Astrocyte (in vitro differentiated cells and primary cell): ENCODE measurements at regions not wholly inside any gene's neighbourhood (a gene's known extent, or its start where the extent isn't known, plus 50 kb on each side); places are given as distances from the start of the nearest gene placed in this dataset.

ENCODE experiments used
- DNase-seq: peaks from one replicate; pipeline ENCODE4 v3.0.0-alpha.2; 2010; ENCODE audit warnings: low read depth
- FAIRE-seq: peaks from 2 replicates; lab custom pipeline; 2011; peaks lifted over from hg19 to GRCh38; lab: Jason Lieb, UNC
- H2AFZ ChIP-seq: 2 replicates; pipeline ENCODE4 v1.6.0; 2012; ENCODE audit warnings: low read depth, low read length, inconsistent platforms
- H3K27ac ChIP-seq: 2 replicates; pipeline ENCODE4 v1.5.1; 2011; ENCODE audit warnings: low read depth, low read length, inconsistent platforms
- H3K27me3 ChIP-seq: 2 replicates; pipeline ENCODE4 v1.6.0; 2011; ENCODE audit warnings: low read length, inconsistent platforms; ENCODE audit not compliant: insufficient read depth
- H3K36me3 ChIP-seq: 2 replicates; pipeline ENCODE4 v1.5.1; 2011; ENCODE audit warnings: low read length, inconsistent platforms; ENCODE audit not compliant: insufficient read depth
- H3K4me1 ChIP-seq: 2 replicates; pipeline ENCODE4 v1.5.1; 2011; ENCODE audit warnings: low read length, inconsistent platforms; ENCODE audit not compliant: insufficient read depth
- H3K4me2 ChIP-seq: 2 replicates; pipeline ENCODE4 v1.6.0; 2012; ENCODE audit warnings: low read length, inconsistent platforms
- H3K4me3 ChIP-seq: 2 replicates; pipeline ENCODE4 v1.5.1; 2011; ENCODE audit warnings: low read depth, mild to moderate bottlenecking, low read length, inconsistent platforms; ENCODE audit not compliant: insufficient read depth
- H3K79me2 ChIP-seq: 2 replicates; pipeline ENCODE4 v1.6.0; 2012; ENCODE audit warnings: mild to moderate bottlenecking, low read length, inconsistent platforms; ENCODE audit not compliant: insufficient read depth
- H3K9ac ChIP-seq: 2 replicates; pipeline ENCODE4 v1.6.0; 2012; ENCODE audit warnings: mild to moderate bottlenecking, low read length, inconsistent platforms
- H3K9me3 ChIP-seq: 2 replicates; pipeline ENCODE4 v1.5.1; 2012; ENCODE audit warnings: low read depth, mild to moderate bottlenecking, low read length, inconsistent platforms; ENCODE audit not compliant: insufficient read depth
- H4K20me1 ChIP-seq: 2 replicates; pipeline ENCODE4 v1.6.0; 2012; ENCODE audit warnings: low read length, inconsistent platforms; ENCODE audit not compliant: insufficient read depth
- H3K27ac Mint-ChIP-seq: one replicate; pipeline ENCODE4 v1.8.0; 2021; ENCODE audit warnings: mild to moderate bottlenecking, mixed read lengths; ENCODE audit not compliant: unreplicated experiment
- H3K27me3 Mint-ChIP-seq: one replicate; pipeline ENCODE4 v1.8.0; 2021; ENCODE audit warnings: low read depth, mixed read lengths; ENCODE audit not compliant: unreplicated experiment
- H3K36me3 Mint-ChIP-seq: one replicate; pipeline ENCODE4 v1.8.0; 2021; ENCODE audit warnings: low read depth, mixed read lengths; ENCODE audit not compliant: unreplicated experiment
- H3K4me1 Mint-ChIP-seq: one replicate; pipeline ENCODE4 v1.8.0; 2021; ENCODE audit warnings: low read depth, mixed read lengths; ENCODE audit not compliant: unreplicated experiment
- H3K4me3 Mint-ChIP-seq: one replicate; pipeline ENCODE4 v1.8.0; 2021; ENCODE audit warnings: mild to moderate bottlenecking, moderate library complexity, mixed read lengths; ENCODE audit not compliant: unreplicated experiment
- H3K9me3 Mint-ChIP-seq: one replicate; pipeline ENCODE4 v1.8.0; 2021; ENCODE audit warnings: mild to moderate bottlenecking, mixed read lengths; ENCODE audit not compliant: unreplicated experiment
- EZH2 ChIP-seq: IDR thresholded peaks from 2 replicates; pipeline ENCODE4 v1.6.1; 2012; ENCODE audit warnings: mild to moderate bottlenecking, low read length, inconsistent platforms; ENCODE audit not compliant: insufficient read depth
- TF ChIP-seq, protein P1 (sequence below): IDR thresholded peaks from 2 replicates; pipeline ENCODE4 v1.5.1; 2011; ENCODE audit warnings: low read depth, mild to moderate bottlenecking, inconsistent platforms, low read length, moderate library complexity; ENCODE audit not compliant: insufficient read depth

GRCh38 chr22:49710746-49711145 is 116.9 kb downstream of the BRD1 start:
- Mint-ChIP-seq H3K4me1 (no peaks in the 10 kb centered on the region), H3K4me3 (no peak overlapping the region), H3K36me3 (no peaks in the 10 kb centered on the region), H3K9me3 (no peaks in the 10 kb centered on the region), H3K27ac (no peak overlapping the region), H3K27me3 (peaks cover 71% of the 10 kb centered on the region)
- H2AFZ ChIP-seq, result no peak overlapping the region
- H3K4me2 ChIP-seq, result no peak overlapping the region
- peaks cover 4% of the 10 kb centered on the region for H3K9me3 ChIP-seq
- no peak overlapping the region for H3K9ac ChIP-seq
- TF ChIP-seq, protein P1, sequence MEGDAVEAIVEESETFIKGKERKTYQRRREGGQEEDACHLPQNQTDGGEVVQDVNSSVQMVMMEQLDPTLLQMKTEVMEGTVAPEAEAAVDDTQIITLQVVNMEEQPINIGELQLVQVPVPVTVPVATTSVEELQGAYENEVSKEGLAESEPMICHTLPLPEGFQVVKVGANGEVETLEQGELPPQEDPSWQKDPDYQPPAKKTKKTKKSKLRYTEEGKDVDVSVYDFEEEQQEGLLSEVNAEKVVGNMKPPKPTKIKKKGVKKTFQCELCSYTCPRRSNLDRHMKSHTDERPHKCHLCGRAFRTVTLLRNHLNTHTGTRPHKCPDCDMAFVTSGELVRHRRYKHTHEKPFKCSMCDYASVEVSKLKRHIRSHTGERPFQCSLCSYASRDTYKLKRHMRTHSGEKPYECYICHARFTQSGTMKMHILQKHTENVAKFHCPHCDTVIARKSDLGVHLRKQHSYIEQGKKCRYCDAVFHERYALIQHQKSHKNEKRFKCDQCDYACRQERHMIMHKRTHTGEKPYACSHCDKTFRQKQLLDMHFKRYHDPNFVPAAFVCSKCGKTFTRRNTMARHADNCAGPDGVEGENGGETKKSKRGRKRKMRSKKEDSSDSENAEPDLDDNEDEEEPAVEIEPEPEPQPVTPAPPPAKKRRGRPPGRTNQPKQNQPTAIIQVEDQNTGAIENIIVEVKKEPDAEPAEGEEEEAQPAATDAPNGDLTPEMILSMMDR, result no peak
- TF ChIP-seq EZH2, result no peak
- H3K4me3 ChIP-seq, result no peak overlapping the region
- DNase-seq, result no peak
- no peak overlapping the region for H3K27ac ChIP-seq
- FAIRE-seq, result no peak
- H3K4me1 ChIP-seq, result no peaks in the 10 kb centered on the region
- no peaks in the 10 kb centered on the region for H4K20me1 ChIP-seq
- H3K27me3 ChIP-seq, result no peaks in the 10 kb centered on the region
- no peaks in the 10 kb centered on the region for H3K79me2 ChIP-seq
- H3K36me3 ChIP-seq, result no peaks in the 10 kb centered on the region

GRCh38 chr22:49709464-49709863 is 118.2 kb downstream of the BRD1 start:
- DNase-seq (no peak), FAIRE-seq (no peak)
- H3K27me3 ChIP-seq, result no peaks in the 10 kb centered on the region
- H2AFZ ChIP-seq, result no peak overlapping the region
- Mint-ChIP-seq H3K4me3 (no peak overlapping the region), H3K27ac (no peak overlapping the region), H3K27me3 (peaks cover 65% of the 10 kb centered on the region), H3K9me3 (no peaks in the 10 kb centered on the region), H3K4me1 (no peaks in the 10 kb centered on the region), H3K36me3 (no peaks in the 10 kb centered on the region)
- no peaks in the 10 kb centered on the region for H3K4me1 ChIP-seq
- H3K36me3 ChIP-seq, result no peaks in the 10 kb centered on the region
- peaks cover 4% of the 10 kb centered on the region for H3K9me3 ChIP-seq
- H3K27ac ChIP-seq, result no peak overlapping the region
- no peak overlapping the region for H3K4me3 ChIP-seq
- no peaks in the 10 kb centered on the region for H3K79me2 ChIP-seq
- H3K9ac ChIP-seq, result no peak overlapping the region
- H3K4me2 ChIP-seq, result no peak overlapping the region
- H4K20me1 ChIP-seq, result no peaks in the 10 kb centered on the region
- TF ChIP-seq, protein P1, result no peak
- no peak for TF ChIP-seq EZH2

DNA sequence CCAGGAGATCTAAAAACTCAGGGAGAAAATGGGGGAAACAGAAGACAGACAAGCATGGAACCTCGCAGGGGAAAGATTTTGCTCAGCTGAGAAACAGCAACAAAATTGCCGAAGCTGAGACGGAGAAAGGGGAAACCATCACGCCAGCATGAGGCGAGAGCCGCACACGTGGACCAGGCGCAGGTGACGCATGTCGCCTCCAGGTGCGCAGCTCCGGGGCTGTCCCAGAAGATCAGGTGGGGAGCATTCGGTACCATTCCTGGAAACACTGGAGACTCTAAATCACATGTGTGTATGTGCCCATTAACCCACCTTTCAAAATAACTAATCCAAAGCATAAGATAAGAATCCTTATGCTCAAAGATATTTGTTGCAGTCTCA is 121.7 kb downstream of the BRD1 start:
- peaks cover 5% of the 10 kb centered on the region for H3K9me3 Mint-ChIP-seq
- H3K27me3 Mint-ChIP-seq, result peaks cover 42% of the 10 kb centered on the region
- FAIRE-seq, result no peak
- Histone ChIP-seq H3K4me1 (no peaks in the 10 kb centered on the region), H3K4me3 (no peak overlapping the region), H3K27ac (no peak overlapping the region), H4K20me1 (no peaks in the 10 kb centered on the region), H3K36me3 (no peaks in the 10 kb centered on the region), H3K4me2 (no peak overlapping the region), H3K9me3 (peaks cover 7% of the 10 kb centered on the region), H3K79me2 (no peaks in the 10 kb centered on the region), H2AFZ (no peak overlapping the region), H3K27me3 (no peaks in the 10 kb centered on the region), H3K9ac (no peak overlapping the region)
- no peak for DNase-seq
- H3K4me1 Mint-ChIP-seq, result no peaks in the 10 kb centered on the region
- no peak overlapping the region for H3K4me3 Mint-ChIP-seq
- TF ChIP-seq EZH2, result no peak
- TF ChIP-seq, protein P1, result no peak
- H3K36me3 Mint-ChIP-seq, result no peaks in the 10 kb centered on the region
- H3K27ac Mint-ChIP-seq, result no peak overlapping the region
